Uterus (tissue), 3 donors: ENCODE measurements at regions not wholly inside any gene's neighbourhood (a gene's known extent, or its start where the extent isn't known, plus 50 kb on each side); places are given as distances from the start of the nearest gene placed in this dataset.

Experiments used
- DNase-seq, 2 donors: peaks; one replicate each; pipeline ENCODE4 v3.0.0-alpha.2; 2019 to 2020
- H3K27ac ChIP-seq, 2 donors: fragments of 200-600 bp; sonication (generic); 1 replicate in 1 of 2; 2 replicates in 1 of 2; pipeline ENCODE4 v1.5.1; 2016 to 2018
- H3K27me3 ChIP-seq, 2 donors: fragments of 200-600 bp; sonication (generic); one replicate each; pipeline ENCODE4 v1.5.1; 2018 to 2019; ENCODE audit warnings: control low read depth in 1 of 2
- H3K36me3 ChIP-seq, 2 donors: fragments of 200-600 bp; sonication (generic); one replicate each; pipeline ENCODE4 v1.5.1; 2019; ENCODE audit warnings: control low read depth in 1 of 2
- H3K4me1 ChIP-seq, 2 donors: fragments of 200-600 bp; sonication (generic); one replicate each; pipeline ENCODE4 v1.5.1; 2018 to 2019; ENCODE audit warnings: control low read depth in 1 of 2
- H3K4me3 ChIP-seq, 2 donors: fragments of 200-600 bp; sonication (generic); 1 replicate in 1 of 2; 2 replicates in 1 of 2; pipeline ENCODE4 v1.5.1; 2018 to 2019; ENCODE audit warnings: mild to moderate bottlenecking in 1 of 2
- H3K9me3 ChIP-seq, 2 donors: fragments of 200-600 bp; sonication (generic); one replicate each; pipeline ENCODE4 v1.5.1; 2019; ENCODE audit warnings: control low read depth in 1 of 2
- POLR2A ChIP-seq, 2 donors: fragments of 450-650 bp; IDR thresholded peaks; one replicate each; pipeline ENCODE4 v1.6.1; 2016; ENCODE audit warnings: antibody characterized with exemption in 2 of 2, mild to moderate bottlenecking in 1 of 2, moderate library complexity in 1 of 2
- intact Hi-C: fragments of 100-400 bp; cut with DNase I; formaldehyde crosslinking; loops from one replicate; pipeline ENCODE4 v1.15.1; 2023; ENCODE audit warnings: low total_unique reads
- TF ChIP-seq, protein P1 (sequence below), 4 experiments: fragments of 200-600 bp in 2 of 4; fragments of 450-650 bp in 2 of 4; sonication (generic) in 2 of 4; IDR thresholded peaks; one replicate each; pipeline ENCODE4 v1.5.1; 2016 to 2019; ENCODE audit warnings: antibody characterized with exemption in 4 of 4, mild to moderate bottlenecking in 2 of 4, moderate library complexity in 1 of 4
- donor health status: DM: yes; HTN: yes; CAD: no.

DNA sequence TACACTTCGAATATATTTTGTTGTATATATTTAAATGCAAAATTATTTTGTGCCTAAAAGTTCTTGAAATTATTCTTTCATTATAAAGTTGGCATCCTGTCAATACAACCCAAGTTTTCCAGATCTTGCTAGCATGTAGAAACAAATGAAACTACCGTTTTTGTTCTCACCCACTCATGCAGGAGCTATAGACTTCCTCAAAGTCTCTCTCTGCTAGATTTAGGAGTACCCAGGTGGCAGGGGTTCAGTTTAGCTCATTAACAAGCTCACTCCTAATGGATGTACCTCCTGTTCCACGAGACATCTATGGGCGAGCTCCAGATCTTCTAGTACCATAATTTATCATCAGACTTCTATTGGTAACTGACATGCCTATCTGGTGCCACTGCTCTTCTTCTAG, 390.2 kb upstream of the POU3F1 start:
- H3K4me1 ChIP-seq, result no peaks in the 10 kb centered on the region
- H3K36me3 ChIP-seq, result no peaks in the 10 kb centered on the region
- H3K4me3 ChIP-seq, result no peak overlapping the region
- H3K9me3 ChIP-seq, result no peaks in the 10 kb centered on the region
- no peaks in the 10 kb centered on the region for H3K27me3 ChIP-seq
- DNase-seq, result no peak
- TF ChIP-seq POLR2A (IDR thresholded peaks at IDR 0.05), result no peak
- TF ChIP-seq, protein P1, sequence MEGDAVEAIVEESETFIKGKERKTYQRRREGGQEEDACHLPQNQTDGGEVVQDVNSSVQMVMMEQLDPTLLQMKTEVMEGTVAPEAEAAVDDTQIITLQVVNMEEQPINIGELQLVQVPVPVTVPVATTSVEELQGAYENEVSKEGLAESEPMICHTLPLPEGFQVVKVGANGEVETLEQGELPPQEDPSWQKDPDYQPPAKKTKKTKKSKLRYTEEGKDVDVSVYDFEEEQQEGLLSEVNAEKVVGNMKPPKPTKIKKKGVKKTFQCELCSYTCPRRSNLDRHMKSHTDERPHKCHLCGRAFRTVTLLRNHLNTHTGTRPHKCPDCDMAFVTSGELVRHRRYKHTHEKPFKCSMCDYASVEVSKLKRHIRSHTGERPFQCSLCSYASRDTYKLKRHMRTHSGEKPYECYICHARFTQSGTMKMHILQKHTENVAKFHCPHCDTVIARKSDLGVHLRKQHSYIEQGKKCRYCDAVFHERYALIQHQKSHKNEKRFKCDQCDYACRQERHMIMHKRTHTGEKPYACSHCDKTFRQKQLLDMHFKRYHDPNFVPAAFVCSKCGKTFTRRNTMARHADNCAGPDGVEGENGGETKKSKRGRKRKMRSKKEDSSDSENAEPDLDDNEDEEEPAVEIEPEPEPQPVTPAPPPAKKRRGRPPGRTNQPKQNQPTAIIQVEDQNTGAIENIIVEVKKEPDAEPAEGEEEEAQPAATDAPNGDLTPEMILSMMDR (IDR thresholded peaks at IDR 0.05), result no peak
- intact Hi-C loops, result no loop called here
- no peak overlapping the region for H3K27ac ChIP-seq

DNA sequence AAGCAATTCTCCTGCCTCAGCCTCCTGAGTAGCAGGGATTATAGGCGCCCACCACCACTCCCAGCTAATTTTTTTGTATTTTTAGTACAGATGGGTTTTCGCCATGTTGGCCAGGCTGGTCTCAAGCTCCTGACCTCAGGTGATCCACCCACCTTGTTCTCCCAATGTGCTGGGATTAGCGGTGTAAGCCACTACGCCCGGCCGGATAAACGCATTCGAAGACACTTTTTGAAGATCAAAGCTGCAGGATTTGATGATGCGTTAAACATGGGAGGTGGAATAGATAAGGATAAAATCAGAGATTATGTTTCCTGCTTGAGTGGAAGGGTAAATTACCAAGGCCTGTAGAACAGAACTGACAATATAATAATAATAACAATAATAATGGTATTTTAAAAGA, 389.4 kb upstream of the POU3F1 start:
- no peak overlapping the region for H3K27ac ChIP-seq
- H3K9me3 ChIP-seq, result no peaks in the 10 kb centered on the region
- H3K27me3 ChIP-seq, result no peaks in the 10 kb centered on the region
- no peak for TF ChIP-seq POLR2A (IDR thresholded peaks at IDR 0.05)
- TF ChIP-seq, protein P1 (IDR thresholded peaks at IDR 0.05), result no peak
- DNase-seq, result no peak
- no peaks in the 10 kb centered on the region for H3K4me1 ChIP-seq
- no peaks in the 10 kb centered on the region for H3K36me3 ChIP-seq
- intact Hi-C loops, result no loop called here
- H3K4me3 ChIP-seq, result no peak overlapping the region

- H3K4me3 ChIP-seq, result no peak overlapping the region
- no peaks in the 10 kb centered on the region for H3K4me1 ChIP-seq
- H3K9me3 ChIP-seq, result no peaks in the 10 kb centered on the region
- intact Hi-C loops, result no loop called here
- TF ChIP-seq, protein P1 (IDR thresholded peaks at IDR 0.05), result no peak
- no peak for TF ChIP-seq POLR2A (IDR thresholded peaks at IDR 0.05)
- DNase-seq, result no peak
- peaks cover 0 to 4% of the 10 kb centered on the region in 2 donors for H3K27me3 ChIP-seq
- no peak overlapping the region for H3K27ac ChIP-seq
- H3K36me3 ChIP-seq, result no peaks in the 10 kb centered on the region
Measured at GRCh38 chr1:38433084-38433722, 386.6 kb upstream of the POU3F1 start.

DNA sequence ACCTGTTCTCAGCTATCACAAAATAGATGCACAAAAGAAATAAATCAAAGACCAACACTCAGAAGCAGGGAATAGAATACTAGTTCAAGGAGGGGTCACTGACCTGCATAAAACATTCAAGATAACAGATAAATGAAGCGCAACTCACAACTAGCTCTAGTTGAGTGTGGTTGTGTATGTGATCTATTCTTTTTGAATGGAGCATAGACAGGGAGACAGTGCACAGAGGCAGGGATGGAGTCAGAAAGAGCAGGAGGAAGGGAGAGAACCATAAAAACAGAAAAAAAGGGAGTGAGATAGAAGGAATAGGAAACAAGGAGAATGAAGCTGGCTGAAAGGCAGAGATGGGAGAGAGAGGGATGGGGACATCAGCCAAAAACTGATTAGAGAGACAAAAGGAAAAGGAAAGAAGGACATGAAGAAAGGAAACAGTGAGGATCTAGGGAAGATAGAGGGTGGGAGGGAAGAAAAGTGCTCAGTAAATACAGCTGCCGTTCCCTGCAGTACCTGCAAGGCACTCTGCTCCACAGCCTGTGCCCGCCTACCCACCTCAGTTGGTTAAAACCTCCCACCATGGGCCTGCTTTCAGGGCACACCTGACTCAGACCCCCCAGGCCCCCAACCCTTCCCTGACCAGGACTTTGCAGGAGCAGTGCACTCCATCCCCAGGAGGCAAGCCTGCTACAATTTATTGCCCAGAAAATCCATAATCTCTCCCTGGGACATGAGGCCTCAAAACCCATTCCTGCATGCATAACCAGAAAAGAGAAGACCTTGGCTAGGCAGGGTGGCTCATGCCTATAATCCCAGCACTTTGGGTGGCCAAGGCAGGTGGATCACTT, 385.2 kb upstream of the POU3F1 start:
- Histone ChIP-seq H3K27me3 (peaks cover 0 to 4% of the 10 kb centered on the region in 2 donors), H3K27ac (no peak overlapping the region), H3K9me3 (no peaks in the 10 kb centered on the region), H3K4me1 (no peaks in the 10 kb centered on the region), H3K4me3 (no peak overlapping the region), H3K36me3 (no peaks in the 10 kb centered on the region)
- no peak for DNase-seq
- TF ChIP-seq, protein P1 (IDR thresholded peaks at IDR 0.05), result no peak
- TF ChIP-seq POLR2A (IDR thresholded peaks at IDR 0.05), result no peak
- intact Hi-C loops, result no loop called here

- Histone ChIP-seq H3K36me3 (no peaks in the 10 kb centered on the region), H3K27me3 (peaks cover 0 to 4% of the 10 kb centered on the region in 2 donors), H3K4me3 (no peak overlapping the region), H3K4me1 (no peaks in the 10 kb centered on the region), H3K9me3 (no peaks in the 10 kb centered on the region), H3K27ac (no peak overlapping the region)
- DNase-seq, result no peak
- no peak for TF ChIP-seq POLR2A (IDR thresholded peaks at IDR 0.05)
- TF ChIP-seq, protein P1 (IDR thresholded peaks at IDR 0.05), result no peak
- intact Hi-C loops, result no loop called here
Measured at GRCh38 chr1:38430949-38431348, 384.4 kb upstream of the POU3F1 start.
